Astrocyte of the spinal cord (primary cell): ENCODE measurements at regions not wholly inside any gene's neighbourhood (a gene's known extent, or its start where the extent isn't known, plus 50 kb on each side); places are given as distances from the start of the nearest gene placed in this dataset.

Experiments used
- DNase-seq: peaks from one replicate; pipeline ENCODE4 v3.0.0; 2011; ENCODE audit warnings: low read depth, low spot score
- H3K4me3 ChIP-seq: 2 replicates; pipeline ENCODE4 v1.5.1; 2011; ENCODE audit warnings: low read depth, mild to moderate bottlenecking, low read length, moderate library complexity
- in situ Hi-C: cut with HindIII; loops from 2 replicates; pipeline ENCODE4 v1.10.0; 2017; ENCODE audit warnings: low sequenced_read_pairs
- TF ChIP-seq, protein P1 (sequence below): IDR thresholded peaks from 2 replicates; pipeline ENCODE4 v1.5.1; 2012; ENCODE audit warnings: low read depth, mild to moderate bottlenecking, low read length, inconsistent platforms

DNA sequence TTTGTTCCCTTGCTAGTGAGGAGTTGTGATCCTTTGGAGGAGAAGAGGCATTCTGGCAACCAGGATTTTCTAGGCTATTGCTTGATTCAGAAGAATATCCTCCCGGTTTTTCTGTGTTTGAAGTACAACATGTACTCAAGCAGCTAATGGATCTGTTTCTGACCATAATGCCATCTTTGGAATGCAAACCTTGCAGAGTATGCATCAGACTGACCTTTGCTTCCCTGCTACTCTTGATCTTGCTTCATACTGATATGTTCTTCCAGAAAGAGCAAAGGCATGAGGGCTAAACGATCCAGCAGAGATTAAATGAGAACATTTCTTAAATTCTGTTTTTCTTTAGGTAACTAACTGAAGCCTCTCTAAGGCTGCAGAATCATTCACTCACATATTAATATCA lies 265.4 kb upstream of the SLC7A11 start:
- in situ Hi-C loops = no loop called here
- no peak overlapping the region for H3K4me3 ChIP-seq
- TF ChIP-seq, protein P1, sequence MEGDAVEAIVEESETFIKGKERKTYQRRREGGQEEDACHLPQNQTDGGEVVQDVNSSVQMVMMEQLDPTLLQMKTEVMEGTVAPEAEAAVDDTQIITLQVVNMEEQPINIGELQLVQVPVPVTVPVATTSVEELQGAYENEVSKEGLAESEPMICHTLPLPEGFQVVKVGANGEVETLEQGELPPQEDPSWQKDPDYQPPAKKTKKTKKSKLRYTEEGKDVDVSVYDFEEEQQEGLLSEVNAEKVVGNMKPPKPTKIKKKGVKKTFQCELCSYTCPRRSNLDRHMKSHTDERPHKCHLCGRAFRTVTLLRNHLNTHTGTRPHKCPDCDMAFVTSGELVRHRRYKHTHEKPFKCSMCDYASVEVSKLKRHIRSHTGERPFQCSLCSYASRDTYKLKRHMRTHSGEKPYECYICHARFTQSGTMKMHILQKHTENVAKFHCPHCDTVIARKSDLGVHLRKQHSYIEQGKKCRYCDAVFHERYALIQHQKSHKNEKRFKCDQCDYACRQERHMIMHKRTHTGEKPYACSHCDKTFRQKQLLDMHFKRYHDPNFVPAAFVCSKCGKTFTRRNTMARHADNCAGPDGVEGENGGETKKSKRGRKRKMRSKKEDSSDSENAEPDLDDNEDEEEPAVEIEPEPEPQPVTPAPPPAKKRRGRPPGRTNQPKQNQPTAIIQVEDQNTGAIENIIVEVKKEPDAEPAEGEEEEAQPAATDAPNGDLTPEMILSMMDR = no peak
- DNase-seq = peak; percentile 46

DNA sequence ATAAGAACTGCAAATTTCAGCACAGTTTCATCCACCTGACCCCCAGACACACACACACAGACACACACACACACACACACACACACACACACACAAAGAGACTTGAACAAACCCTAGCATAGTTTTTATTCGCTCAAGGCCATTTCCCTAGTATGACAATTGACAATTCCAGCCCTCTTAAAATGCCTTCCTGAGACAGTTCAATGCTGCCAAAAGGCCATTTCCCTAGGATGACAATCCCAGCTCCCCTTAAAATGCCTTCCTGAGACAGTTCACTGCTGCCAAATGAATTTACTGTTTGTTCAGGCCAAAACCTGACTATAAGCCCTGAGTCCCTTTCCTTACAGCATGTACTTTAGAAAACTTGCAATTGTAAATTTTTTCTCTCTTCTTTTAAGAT lies 259.5 kb upstream of the SLC7A11 start:
- no peak for DNase-seq
- no peak overlapping the region for H3K4me3 ChIP-seq
- TF ChIP-seq, protein P1 = no peak
- in situ Hi-C loops = no loop called here

DNA sequence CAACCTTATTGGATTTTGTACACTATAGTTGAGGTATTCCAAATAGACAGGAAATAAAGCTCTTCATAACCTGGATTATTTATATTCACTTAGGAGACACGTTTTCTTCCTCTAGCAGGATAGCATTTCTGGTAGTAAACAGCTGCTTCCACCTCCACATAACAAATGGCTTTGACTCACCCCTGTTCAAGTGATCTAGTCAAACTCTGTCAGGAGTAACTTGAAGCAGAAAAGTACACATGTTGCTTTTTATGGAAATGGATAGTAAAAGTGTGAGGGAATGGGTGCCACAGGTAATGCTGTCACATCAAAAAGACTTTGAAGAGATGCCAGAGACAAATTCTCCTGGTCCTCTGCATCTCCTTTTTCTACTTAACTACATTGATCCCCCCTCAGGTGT lies 258.7 kb upstream of the SLC7A11 start:
- in situ Hi-C loops = no loop called here
- TF ChIP-seq, protein P1 = no peak
- H3K4me3 ChIP-seq = no peak overlapping the region
- DNase-seq = no peak

DNA sequence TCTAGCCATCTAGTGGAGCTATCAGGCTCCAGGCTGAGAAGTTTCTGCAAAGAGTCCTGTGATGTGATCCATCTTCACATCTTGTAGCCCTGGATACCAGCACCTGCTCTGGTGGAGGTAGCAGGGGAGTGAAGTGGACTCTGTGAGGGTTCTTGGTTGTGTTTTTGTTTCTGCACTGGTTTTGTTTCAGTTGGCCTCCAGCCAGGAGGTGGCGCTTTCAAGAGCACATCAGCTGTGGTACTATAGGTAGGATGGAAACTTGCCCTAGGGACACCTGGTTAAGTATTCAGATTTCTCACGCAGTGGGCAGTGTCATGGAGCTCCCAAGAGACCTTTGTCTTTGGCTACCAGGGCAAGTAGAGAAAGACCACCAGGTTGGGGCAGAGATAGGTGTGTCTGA lies 257.5 kb upstream of the SLC7A11 start:
- no peak overlapping the region for H3K4me3 ChIP-seq
- TF ChIP-seq, protein P1 = no peak
- DNase-seq = no peak
- in situ Hi-C loops = no loop called here

DNA sequence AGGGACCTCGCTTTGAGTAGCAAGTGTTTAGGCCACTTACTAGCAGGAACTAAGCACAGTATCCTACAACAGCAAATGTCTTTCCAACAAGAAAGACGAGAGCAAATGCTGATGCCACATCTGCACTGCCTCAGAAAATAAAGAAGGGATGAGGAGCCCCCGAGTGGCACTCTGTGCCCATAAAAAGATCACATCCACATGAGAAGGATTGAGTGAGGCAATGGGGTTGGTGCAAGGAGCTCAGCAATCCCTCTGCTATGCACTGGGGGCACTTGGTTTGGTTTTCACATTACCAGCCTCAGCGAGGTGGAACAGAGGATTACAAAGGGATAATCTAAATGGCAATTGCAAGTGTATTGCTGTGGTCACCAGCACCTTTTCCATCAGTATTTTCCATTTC lies 252.8 kb upstream of the SLC7A11 start:
- no peak overlapping the region for H3K4me3 ChIP-seq
- in situ Hi-C loops = no loop called here
- DNase-seq = peak; percentile 4
- TF ChIP-seq, protein P1 = peak; percentile 11

DNA sequence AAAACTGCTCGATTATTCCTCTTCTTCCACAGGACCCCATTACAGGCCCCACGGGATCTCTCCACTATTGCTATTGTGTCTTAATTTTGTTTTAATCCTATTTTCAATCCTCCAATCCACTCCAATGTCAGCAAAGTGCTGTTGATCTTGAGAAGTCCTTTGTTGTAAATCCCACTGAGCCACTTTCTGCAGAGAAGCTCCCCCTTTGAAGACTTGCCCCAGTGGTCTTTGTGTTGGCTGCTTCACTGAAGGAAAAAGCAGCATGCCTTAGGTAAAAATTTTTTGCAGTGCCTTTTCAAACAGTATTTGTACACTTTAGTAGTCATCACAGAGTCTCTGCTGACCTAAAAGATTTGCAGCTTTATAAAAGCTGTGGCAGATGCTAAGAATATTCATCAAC lies 252.0 kb upstream of the SLC7A11 start:
- in situ Hi-C loops = no loop called here
- no peak overlapping the region for H3K4me3 ChIP-seq
- TF ChIP-seq, protein P1 = no peak
- DNase-seq = no peak

DNA sequence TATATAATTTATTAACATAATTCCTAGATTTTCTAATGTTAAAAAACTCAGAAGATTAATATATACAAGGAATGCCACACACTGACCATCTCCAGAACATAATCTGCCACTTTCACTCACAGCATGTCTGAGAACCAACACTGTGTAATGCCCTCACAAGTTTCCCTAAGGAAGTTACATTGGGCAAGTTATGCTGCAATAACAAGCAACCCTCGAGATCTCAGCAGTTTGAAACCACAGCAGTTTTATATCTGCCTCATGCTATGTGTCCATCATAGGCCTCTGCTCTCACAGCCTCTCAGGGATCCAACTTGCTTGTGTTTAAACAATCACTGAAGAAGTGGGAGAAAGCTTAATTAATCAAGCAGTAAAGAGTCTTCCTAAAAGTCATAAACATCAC lies 250.0 kb upstream of the SLC7A11 start:
- H3K4me3 ChIP-seq = no peak overlapping the region
- TF ChIP-seq, protein P1 = no peak
- in situ Hi-C loops = no loop called here
- no peak for DNase-seq
